OCI-LY7 (cell line): ENCODE measurements at regions not wholly inside any gene's neighbourhood (a gene's known extent, or its start where the extent isn't known, plus 50 kb on each side); places are given as distances from the start of the nearest gene placed in this dataset.

Experiments
- CTCF ChIP-seq: fragments of 200-600 bp; sonication (generic); conservative IDR thresholded peaks from 2 replicates; pipeline ENCODE4 v1.5.1; 2014; ENCODE audit warnings: mild to moderate bottlenecking, antibody characterized with exemption, low read length, moderate library complexity, mixed read lengths
- EZH2phosphoT487 ChIP-seq: fragments of 200-600 bp; sonication (generic); IDR thresholded peaks from 2 replicates; pipeline ENCODE4 v1.6.1; 2018; ENCODE audit warnings: low read depth, borderline replicate concordance, mild to moderate bottlenecking, mixed run types, antibody characterized with exemption, low read length, moderate library complexity, mixed read lengths

GRCh38 chr22:34296461-34296860 is 376.2 kb upstream of the LARGE1 start:
- no peak for TF ChIP-seq CTCF
- no peak for TF ChIP-seq EZH2phosphoT487
